22Rv1 (cell line): ENCODE measurements at regions not wholly inside any gene's neighbourhood (a gene's known extent, or its start where the extent isn't known, plus 50 kb on each side); places are given as distances from the start of the nearest gene placed in this dataset.

Source experiments
- ZFX ChIP-seq: fragments of 450-650 bp; IDR thresholded peaks from 2 replicates; pipeline ENCODE4 v1.6.1; 2017; ENCODE audit warnings: antibody characterized with exemption, borderline replicate concordance
- TF ChIP-seq, protein P1 (sequence below): fragments of 450-650 bp; IDR thresholded peaks from 2 replicates; pipeline ENCODE4 v1.5.1; 2017; ENCODE audit warnings: mild to moderate bottlenecking

- TF ChIP-seq, protein P1, sequence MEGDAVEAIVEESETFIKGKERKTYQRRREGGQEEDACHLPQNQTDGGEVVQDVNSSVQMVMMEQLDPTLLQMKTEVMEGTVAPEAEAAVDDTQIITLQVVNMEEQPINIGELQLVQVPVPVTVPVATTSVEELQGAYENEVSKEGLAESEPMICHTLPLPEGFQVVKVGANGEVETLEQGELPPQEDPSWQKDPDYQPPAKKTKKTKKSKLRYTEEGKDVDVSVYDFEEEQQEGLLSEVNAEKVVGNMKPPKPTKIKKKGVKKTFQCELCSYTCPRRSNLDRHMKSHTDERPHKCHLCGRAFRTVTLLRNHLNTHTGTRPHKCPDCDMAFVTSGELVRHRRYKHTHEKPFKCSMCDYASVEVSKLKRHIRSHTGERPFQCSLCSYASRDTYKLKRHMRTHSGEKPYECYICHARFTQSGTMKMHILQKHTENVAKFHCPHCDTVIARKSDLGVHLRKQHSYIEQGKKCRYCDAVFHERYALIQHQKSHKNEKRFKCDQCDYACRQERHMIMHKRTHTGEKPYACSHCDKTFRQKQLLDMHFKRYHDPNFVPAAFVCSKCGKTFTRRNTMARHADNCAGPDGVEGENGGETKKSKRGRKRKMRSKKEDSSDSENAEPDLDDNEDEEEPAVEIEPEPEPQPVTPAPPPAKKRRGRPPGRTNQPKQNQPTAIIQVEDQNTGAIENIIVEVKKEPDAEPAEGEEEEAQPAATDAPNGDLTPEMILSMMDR, result no peak
- no peak for TF ChIP-seq ZFX
Observed at GRCh38 chr6:27545271-27546046, 72.6 kb upstream of the ZNF184 start.
